Suppressor macrophage treated with lipopolysaccharide for 1 hour (primary cell): ENCODE measurements at regions not wholly inside any gene's neighbourhood (a gene's known extent, or its start where the extent isn't known, plus 50 kb on each side); places are given as distances from the start of the nearest gene placed in this dataset.
A peak's percentile ranks its signal among the peaks of the same experiment; 100 is the strongest.

Experiments used
- DNase-seq, 3 donors: peaks; one replicate each; pipeline ENCODE4 v3.0.0-alpha.2; 2020 to 2022

DNA sequence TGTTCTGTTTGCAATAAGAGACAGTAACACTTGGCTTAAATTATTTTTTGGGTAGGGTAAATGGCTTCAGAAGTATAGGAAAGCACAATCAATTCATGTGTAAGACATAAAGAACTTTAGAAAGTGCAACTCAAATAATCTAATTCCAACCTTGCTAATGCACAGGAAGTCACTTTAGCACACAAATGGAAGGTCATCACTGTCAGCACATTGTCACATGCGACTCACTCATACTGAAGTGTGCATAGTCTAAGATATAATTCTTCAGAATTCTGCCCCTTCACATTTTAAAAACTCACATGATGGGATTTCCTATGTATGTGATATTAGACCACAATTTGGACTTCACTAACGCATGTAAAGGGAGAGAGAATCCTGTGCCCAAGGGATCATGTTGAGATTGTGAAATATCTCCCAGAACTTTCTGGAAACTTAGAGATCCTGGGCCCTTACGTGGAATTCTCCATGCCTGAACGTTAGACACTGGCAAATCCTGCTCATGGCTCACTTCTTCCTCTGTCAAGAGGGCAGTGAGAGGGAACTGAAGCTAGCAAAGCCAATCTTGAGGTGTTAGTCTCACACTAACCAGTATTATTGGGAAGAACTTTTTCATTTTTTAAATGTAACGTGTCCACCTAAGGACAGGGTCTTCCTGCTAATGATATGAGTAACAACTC, 403.2 kb upstream of the PTGER4 start:
- peak in 1 of 3 donors; percentile 21 for DNase-seq

DNA sequence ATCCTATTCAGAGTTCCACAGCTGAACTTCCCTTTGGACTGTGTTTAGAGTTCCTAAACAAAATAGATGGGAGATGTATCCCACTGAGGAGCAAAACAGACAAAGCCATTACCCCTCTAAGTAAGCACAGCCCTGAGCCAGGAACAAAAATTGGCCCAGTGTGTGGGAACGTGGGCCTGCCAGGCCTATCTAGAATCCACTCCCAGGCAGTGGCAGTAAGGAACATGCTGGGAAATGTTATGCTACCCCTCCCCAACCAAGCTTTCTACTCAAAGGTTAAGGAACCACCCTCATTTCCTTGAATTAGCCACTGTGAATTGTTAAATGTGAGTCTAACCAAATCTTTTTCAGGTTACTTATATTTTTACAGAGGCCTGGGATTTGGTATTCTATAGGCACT, 405.1 kb upstream of the PTGER4 start:
- DNase-seq, result no peak

- DNase-seq, result no peak
These were observed 405.8 kb upstream of the PTGER4 start for GRCh38 chr5:40273936-40274335.

- no peak for DNase-seq
These were observed 408.2 kb upstream of the PTGER4 start for GRCh38 chr5:40271476-40271875.

DNA sequence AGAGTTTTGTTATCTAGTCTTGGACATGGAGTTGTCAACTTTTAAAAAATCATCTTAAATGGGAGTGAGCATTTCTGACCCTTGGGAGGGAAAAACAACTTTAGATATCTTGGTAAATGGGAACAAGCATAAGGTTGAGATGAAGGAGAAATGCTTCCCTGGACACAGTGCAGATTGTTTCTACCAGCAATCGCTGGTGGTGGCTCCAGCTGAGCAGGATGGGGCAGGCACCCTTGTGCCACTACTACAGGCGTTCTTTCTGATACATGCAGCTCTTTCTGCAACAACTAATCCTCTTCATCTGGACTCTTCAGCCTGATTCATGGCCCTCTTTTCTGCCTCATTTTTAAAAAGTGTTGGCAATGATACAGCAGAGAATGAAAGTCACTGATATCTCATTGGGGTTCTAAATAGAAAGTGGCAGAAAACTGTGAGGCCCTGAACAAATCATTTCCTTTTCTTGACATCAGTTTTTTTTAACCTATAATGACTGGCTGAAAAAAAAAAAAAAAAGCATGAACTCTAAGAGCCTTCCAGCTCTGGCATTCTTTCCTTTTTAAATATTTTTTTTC, 409.4 kb upstream of the PTGER4 start:
- DNase-seq, result no peak

- DNase-seq, result no peak
These were observed 411.6 kb upstream of the PTGER4 start for GRCh38 chr5:40268088-40268487.

DNA sequence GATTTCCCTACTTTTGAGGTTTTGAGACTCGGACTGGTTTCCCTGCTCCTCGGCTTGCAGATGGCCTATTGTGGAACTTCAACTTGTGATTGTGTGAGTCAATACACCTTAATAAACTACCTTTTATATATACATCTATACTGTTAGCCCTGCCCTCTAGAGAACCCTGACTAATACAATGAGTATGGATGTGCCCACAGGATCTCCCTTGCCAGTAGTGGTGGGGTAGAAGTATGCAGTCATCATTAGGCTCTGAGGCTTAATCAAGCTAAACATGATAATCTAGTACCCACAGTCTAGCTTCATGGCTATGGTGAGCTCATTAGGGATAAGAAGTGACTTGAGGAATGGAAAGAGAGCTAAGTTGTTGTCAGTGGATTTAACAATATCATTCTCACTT, 412.8 kb upstream of the PTGER4 start:
- DNase-seq, result no peak

GRCh38 chr5:40261984-40262383, 417.7 kb upstream of the PTGER4 start:
- no peak for DNase-seq

DNA sequence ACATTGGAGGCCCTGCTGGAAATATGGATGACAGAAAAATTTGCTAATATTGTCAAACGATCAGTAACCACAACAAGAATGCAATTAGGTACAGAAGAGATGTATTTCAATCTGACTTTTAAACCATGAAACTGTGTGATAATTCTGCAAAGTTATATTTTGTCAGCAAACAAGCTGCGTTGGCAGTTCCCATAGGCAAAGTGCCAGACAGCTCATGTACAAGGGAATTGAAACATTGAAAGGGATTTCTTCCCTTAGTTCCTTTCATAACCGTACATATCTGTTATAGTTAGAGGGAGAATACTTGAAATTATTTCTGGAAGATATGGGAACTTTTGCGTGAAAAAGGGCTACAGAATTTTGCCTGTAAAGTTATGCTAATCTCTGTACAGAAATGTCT, 419.4 kb upstream of the PTGER4 start:
- DNase-seq, result peak; percentile 12 to 28 (median 14)

DNA sequence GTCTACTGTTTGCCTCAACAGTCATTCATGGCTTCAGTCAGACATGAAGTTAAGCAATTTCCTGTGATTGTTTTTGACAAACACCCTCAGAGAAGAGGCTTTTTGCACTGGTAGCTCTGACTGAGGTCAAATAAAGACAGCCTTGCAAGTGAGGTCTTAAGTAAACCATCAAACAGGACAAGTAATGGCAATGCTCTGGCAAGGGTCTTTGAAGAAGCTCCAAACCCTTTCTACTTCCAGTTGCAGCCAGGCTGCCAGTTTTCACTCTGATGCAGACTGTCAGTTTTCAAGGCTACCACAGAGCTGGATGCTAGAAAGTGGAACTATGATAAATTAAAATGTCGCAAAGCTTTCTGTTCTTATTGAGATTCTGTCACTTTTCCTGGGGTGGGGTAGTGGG, 421.5 kb upstream of the PTGER4 start:
- peak; percentile 38 to 56 (median 55) for DNase-seq

GRCh38 chr5:40240671-40241070, 439.0 kb upstream of the PTGER4 start:
- no peak for DNase-seq

- peak; percentile 36 to 60 (median 47) for DNase-seq
These were observed 439.6 kb upstream of the PTGER4 start for GRCh38 chr5:40240111-40240510.

DNA sequence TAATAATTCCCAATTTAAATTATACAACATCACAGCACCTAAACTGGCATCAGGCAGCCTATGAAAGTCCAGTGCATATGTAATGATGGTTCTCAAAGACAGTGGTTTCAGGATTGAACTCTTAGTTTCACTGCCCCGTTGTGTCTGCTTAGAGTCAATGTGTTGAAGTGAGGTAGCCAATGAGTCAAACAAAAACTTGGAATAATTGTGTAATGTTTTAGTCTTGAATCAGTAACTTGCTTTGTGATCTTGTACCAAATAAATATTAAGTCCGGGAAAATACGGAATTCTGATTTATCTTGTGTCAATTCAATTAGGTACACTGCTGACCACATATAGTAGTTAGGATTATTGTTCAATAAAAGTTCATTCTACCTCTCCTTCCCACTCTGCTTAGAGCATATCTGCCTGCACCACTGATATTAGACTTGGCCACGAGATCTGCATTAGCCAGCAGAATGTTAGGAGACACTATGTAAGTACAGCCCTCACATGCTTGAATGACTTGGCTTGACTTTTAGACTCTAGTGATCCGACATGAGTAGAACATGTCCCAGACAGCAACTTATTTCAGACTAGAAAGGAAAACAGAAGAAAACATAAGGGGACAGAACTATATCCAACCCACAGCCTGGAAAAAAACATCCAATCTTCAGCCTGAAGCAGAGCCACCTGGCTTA, 441.5 kb upstream of the PTGER4 start:
- DNase-seq, result no peak

DNA sequence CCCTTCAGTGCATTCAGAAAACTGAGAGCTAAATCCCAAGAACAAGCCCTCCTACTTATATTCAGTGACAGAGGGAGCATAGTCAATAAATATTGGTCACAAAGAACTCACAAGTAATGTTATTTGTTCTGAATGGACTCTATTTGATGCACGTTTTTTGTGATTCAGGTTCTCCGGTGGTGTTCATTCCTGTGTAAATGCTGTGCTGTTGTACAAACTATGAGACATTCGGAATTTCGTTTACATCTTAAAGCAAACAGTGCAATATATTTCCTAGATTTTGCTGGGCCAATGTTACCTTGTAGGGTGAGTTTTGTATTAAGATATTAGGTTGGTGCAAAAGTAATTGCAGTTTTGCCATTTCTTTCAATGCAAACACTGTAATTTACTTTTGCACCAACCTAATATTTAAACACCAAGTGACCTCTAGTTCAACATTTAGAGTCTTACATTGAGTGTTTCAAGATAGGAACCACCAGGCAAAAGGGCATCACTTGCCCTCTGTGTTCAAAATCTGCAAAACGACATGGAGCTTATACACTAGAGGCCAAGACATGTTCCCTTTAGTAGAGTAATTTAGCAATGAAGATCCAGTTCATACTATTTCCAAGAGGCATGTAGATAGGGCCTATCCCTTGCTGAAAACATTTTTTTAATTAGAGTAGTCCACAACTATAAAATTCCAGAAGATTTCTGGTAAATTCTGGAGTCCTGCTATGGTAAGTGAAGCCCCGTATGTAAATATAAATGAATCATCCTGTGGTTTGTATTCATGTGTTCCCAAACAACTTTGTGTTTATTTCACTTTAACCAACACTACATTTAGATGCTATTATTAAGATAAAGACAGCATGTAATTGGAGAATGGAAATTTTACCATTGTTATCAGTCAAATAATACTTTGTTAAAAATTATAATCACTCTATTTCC, 444.0 kb upstream of the PTGER4 start:
- DNase-seq, result no peak

GRCh38 chr5:40233268-40233667, 446.4 kb upstream of the PTGER4 start:
- DNase-seq, result no peak

DNA sequence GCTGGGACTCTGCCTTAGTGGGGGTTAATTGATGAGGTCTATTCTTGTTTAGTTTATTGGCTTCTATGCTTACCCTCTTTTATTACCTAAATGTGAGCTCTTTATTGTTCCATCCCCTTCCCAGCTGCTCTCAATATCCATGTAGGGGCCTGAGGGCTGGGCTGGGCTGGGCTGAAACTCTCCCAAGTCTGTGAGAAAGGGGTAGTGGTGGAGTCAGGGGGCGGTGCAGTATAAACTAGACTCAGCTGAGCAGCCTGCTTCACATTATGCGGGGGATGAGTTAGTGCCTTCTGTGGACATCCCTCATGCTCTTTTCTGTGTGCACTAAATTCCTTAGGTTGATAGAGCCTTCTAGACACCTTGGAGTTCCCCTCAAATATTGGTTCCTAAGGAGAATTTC, 451.8 kb upstream of the PTGER4 start:
- DNase-seq, result no peak

- no peak for DNase-seq
These were observed 452.3 kb upstream of the PTGER4 start for GRCh38 chr5:40227366-40227765.

DNA sequence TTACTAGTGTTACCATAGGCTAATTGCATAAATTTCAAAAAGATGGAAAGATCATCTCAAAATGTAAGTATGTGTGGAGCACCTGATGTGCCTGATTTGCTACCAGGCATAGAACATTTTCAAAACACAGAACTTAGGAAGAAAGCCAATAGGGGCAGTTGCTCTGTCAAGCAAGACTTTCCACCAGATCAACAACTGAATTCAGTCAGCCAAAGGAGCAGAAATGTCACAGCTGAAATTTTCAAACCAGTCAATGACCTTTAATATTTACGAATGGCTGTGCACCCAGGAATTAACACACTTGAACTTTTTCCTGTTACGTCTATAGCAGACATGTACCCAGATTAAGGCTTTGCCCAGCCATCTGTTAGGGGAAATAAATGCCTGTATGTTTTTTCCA, 452.8 kb upstream of the PTGER4 start:
- no peak for DNase-seq

GRCh38 chr5:40225147-40225546, 454.6 kb upstream of the PTGER4 start:
- peak; percentile 26 to 55 (median 45) for DNase-seq

- DNase-seq, result no peak
These were observed 455.3 kb upstream of the PTGER4 start for GRCh38 chr5:40224421-40224820.

- peak; percentile 17 to 63 (median 57) for DNase-seq
These were observed 455.8 kb upstream of the PTGER4 start for GRCh38 chr5:40223884-40224402.

DNA sequence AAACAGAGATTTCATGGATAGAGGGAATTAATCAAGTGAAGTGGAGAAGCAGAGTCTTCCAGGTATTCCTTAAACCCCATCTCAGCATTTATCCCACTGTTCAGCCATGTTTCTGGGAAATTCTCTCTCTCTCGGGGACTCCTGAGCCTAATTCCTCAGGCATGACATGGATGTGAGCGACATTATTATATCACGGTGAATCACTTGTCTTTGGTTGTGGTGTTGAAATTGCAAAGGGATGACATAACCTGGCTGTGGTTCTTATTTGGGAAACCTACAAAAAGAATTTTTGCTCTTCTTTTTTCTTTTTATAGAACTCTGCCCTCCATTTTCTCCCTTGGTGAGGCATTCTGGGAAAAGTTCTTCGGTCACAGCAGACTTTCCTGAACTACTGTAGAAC, 457.9 kb upstream of the PTGER4 start:
- peak in 1 of 3 donors; percentile 29 for DNase-seq

- no peak for DNase-seq
These were observed 458.5 kb upstream of the PTGER4 start for GRCh38 chr5:40221255-40221654.
